ENCODE measurements at regions not wholly inside any gene's neighbourhood (a gene's known extent, or its start where the extent isn't known, plus 50 kb on each side); places are given as distances from the start of the nearest gene placed in this dataset.

- Histone ChIP-seq H2BK20ac (ENCODE audit: low read depth, low read length, poor library complexity, severe bottlenecking) (no peak overlapping the region), H4K5ac (ENCODE audit: insufficient read length, low read depth, low read length) (no peak overlapping the region), H3K4ac (ENCODE audit: low read depth, low read length) (no peak overlapping the region), H3K23ac (ENCODE audit: insufficient read length, low read depth, low read length) (no peak overlapping the region), H4K91ac (ENCODE audit: insufficient read length, low read depth, low read length) (no peak overlapping the region), H3K79me1 (ENCODE audit: insufficient read depth, low read depth, low read length, poor library complexity, severe bottlenecking) (no peaks in the 10 kb centered on the region), H3K9me3 (ENCODE audit: control insufficient read depth, low read depth, low read length) (no peaks in the 10 kb centered on the region), H3K18ac (ENCODE audit: insufficient read length, low read depth, low read length) (no peak overlapping the region), H2BK12ac (ENCODE audit: insufficient read length, low read depth, low read length) (no peak overlapping the region), H3K27me3 (ENCODE audit: insufficient read depth, low read length) (no peaks in the 10 kb centered on the region), H2AFZ (ENCODE audit: low read length) (no peak overlapping the region), H4K8ac (replicated peaks; ENCODE audit: insufficient read length, low read depth, low read length) (no peak overlapping the region), H3K27ac (ENCODE audit: insufficient read length, low read depth, low read length) (no peak overlapping the region), H3K79me2 (ENCODE audit: insufficient read depth, low read length) (no peaks in the 10 kb centered on the region), H3K14ac (ENCODE audit: insufficient read depth, low read length) (no peak overlapping the region), H3K4me1 (ENCODE audit: insufficient read depth, low read length) (no peaks in the 10 kb centered on the region; the same call in 1 of the 2 replicates), H3K23me2 (ENCODE audit: insufficient read length, low read depth, low read length, poor library complexity, severe bottlenecking) (no peaks in the 10 kb centered on the region), H2BK5ac (ENCODE audit: insufficient read length, low read length) (no peak overlapping the region), H4K20me1 (ENCODE audit: control insufficient read depth, insufficient read depth, insufficient read length) (no peaks in the 10 kb centered on the region), H2BK120ac (ENCODE audit: low read depth, low read length, poor library complexity, severe bottlenecking) (no peak overlapping the region), H3K56ac (ENCODE audit: insufficient read length, low read depth, low read length) (no peak overlapping the region), H3K4me2 (ENCODE audit: insufficient read depth, insufficient read length, low read length) (no peak overlapping the region), H2AK5ac (ENCODE audit: insufficient read length, low read length) (no peak overlapping the region), H3T11ph (ENCODE audit: low read length) (no peak overlapping the region), H2BK15ac (ENCODE audit: low read depth, low read length) (no peak overlapping the region), H3K9ac (ENCODE audit: extremely low read depth, insufficient read length, low read length) (no peak overlapping the region)
- peaks cover 0 to 10% of the 10 kb centered on the region in 2 experiments; a peak in 2 of 4 replicates for H3K4me1 Mint-ChIP-seq
- TF ChIP-seq CTCF (conservative IDR thresholded peaks at IDR 0.05), result no peak
- no peak overlapping the region for H3K4me3 Mint-ChIP-seq
- H3K9me3 Mint-ChIP-seq, result no peaks in the 10 kb centered on the region
- no peaks in the 10 kb centered on the region for H3K27me3 Mint-ChIP-seq (ENCODE audit: low read depth)
- no CpG with 5 or more reads among the region's 1 CpG for WGBS (ENCODE audit: extremely low coverage, insufficient read length, low lambda C conversion rate)
- H3K36me3 Mint-ChIP-seq (ENCODE audit: insufficient read depth in 1 of 3, low read depth in 3 of 3), result no peaks in the 10 kb centered on the region
- no peak for DNase-seq
- no peak overlapping the region for H3K27ac Mint-ChIP-seq
Measured at GRCh38 chr5:107321906-107322305, 348.8 kb downstream of the EFNA5 start.
